Activated T-cell treated with anti-CD3 and anti-CD28 coated beads, Interleukin-2, amount 50 U/mL, for 4 hours (primary cell): ENCODE measurements at regions not wholly inside any gene's neighbourhood (a gene's known extent, or its start where the extent isn't known, plus 50 kb on each side); places are given as distances from the start of the nearest gene placed in this dataset.

Source experiments
- ATAC-seq, 2 donors: fragments of 200-7000 bp; cut with Tn5 transposase; one replicate each; pipeline ENCODE4 v1.10.0; 2021
- DNase-seq: peaks from one replicate; pipeline ENCODE4 v3.0.0-alpha.2; 2020
- H3K27me3 Mint-ChIP-seq: one replicate; pipeline ENCODE4 v1.8.0; 2021; ENCODE audit warnings: low read depth, mixed read lengths
- H3K36me3 Mint-ChIP-seq: one replicate; pipeline ENCODE4 v1.8.0; 2022; ENCODE audit warnings: mixed read lengths; ENCODE audit not compliant: insufficient read depth
- H3K4me1 Mint-ChIP-seq: one replicate; pipeline ENCODE4 v1.8.0; 2021; ENCODE audit warnings: low read depth, mixed read lengths
- H3K4me3 Mint-ChIP-seq: one replicate; pipeline ENCODE4 v1.8.0; 2021; ENCODE audit warnings: mild to moderate bottlenecking, moderate library complexity, mixed read lengths
- H3K9me3 Mint-ChIP-seq: one replicate; pipeline ENCODE4 v1.8.0; 2021; ENCODE audit warnings: mixed read lengths

- Mint-ChIP-seq H3K27me3 (peaks cover 17% of the 10 kb centered on the region), H3K4me1 (no peaks in the 10 kb centered on the region), H3K4me3 (no peak overlapping the region), H3K9me3 (no peaks in the 10 kb centered on the region), H3K36me3 (no peaks in the 10 kb centered on the region)
- DNase-seq, result no peak
- no peak for ATAC-seq
Observed at GRCh38 chr2:16615687-16616615, 49.7 kb downstream of the CYRIA start.

GRCh38 chr2:16615246-16615645 is 50.4 kb downstream of the CYRIA start:
- Mint-ChIP-seq H3K36me3 (no peaks in the 10 kb centered on the region), H3K4me1 (no peaks in the 10 kb centered on the region), H3K27me3 (peaks cover 17% of the 10 kb centered on the region), H3K4me3 (no peak overlapping the region), H3K9me3 (no peaks in the 10 kb centered on the region)
- ATAC-seq, result no peak
- no peak for DNase-seq

GRCh38 chr2:16614314-16614860 is 51.2 kb downstream of the CYRIA start:
- DNase-seq (no peak), ATAC-seq (no peak)
- Mint-ChIP-seq H3K4me1 (peaks cover 2% of the 10 kb centered on the region), H3K36me3 (no peaks in the 10 kb centered on the region), H3K9me3 (no peaks in the 10 kb centered on the region), H3K4me3 (no peak overlapping the region), H3K27me3 (peaks cover 17% of the 10 kb centered on the region)

- peaks cover 9% of the 10 kb centered on the region for H3K4me1 Mint-ChIP-seq
- DNase-seq (no peak), ATAC-seq (no peak)
- no peaks in the 10 kb centered on the region for H3K36me3 Mint-ChIP-seq
- H3K27me3 Mint-ChIP-seq, result peaks cover 17% of the 10 kb centered on the region
- no peaks in the 10 kb centered on the region for H3K9me3 Mint-ChIP-seq
- no peak overlapping the region for H3K4me3 Mint-ChIP-seq
Observed at GRCh38 chr2:16613539-16614011, 52.1 kb downstream of the CYRIA start.

GRCh38 chr2:16612490-16612889 is 53.1 kb downstream of the CYRIA start:
- Mint-ChIP-seq H3K9me3 (no peaks in the 10 kb centered on the region), H3K4me1 (peaks cover 9% of the 10 kb centered on the region), H3K36me3 (no peaks in the 10 kb centered on the region), H3K4me3 (no peak overlapping the region), H3K27me3 (peaks cover 17% of the 10 kb centered on the region)
- DNase-seq (no peak), ATAC-seq (no peak)

GRCh38 chr2:16609786-16610185 is 55.8 kb downstream of the CYRIA start:
- ATAC-seq (no peak), DNase-seq (no peak)
- peaks cover 17% of the 10 kb centered on the region for H3K27me3 Mint-ChIP-seq
- no peaks in the 10 kb centered on the region for H3K36me3 Mint-ChIP-seq
- H3K4me1 Mint-ChIP-seq, result peaks cover 9% of the 10 kb centered on the region
- no peaks in the 10 kb centered on the region for H3K9me3 Mint-ChIP-seq
- H3K4me3 Mint-ChIP-seq, result no peak overlapping the region

GRCh38 chr2:16608661-16609643 is 56.7 kb downstream of the CYRIA start:
- Mint-ChIP-seq H3K36me3 (no peaks in the 10 kb centered on the region), H3K4me1 (peaks cover 9% of the 10 kb centered on the region), H3K27me3 (peaks cover 10% of the 10 kb centered on the region), H3K9me3 (no peaks in the 10 kb centered on the region), H3K4me3 (peak overlapping the region; percentile 83)
- peak; percentile 81 for DNase-seq
- ATAC-seq, result peak; percentile 91 to 92

GRCh38 chr2:16607301-16607700 is 58.3 kb downstream of the CYRIA start:
- no peaks in the 10 kb centered on the region for H3K36me3 Mint-ChIP-seq
- H3K4me1 Mint-ChIP-seq, result peaks cover 9% of the 10 kb centered on the region
- peaks cover 5% of the 10 kb centered on the region for H3K27me3 Mint-ChIP-seq
- ATAC-seq (no peak), DNase-seq (no peak)
- H3K9me3 Mint-ChIP-seq, result no peaks in the 10 kb centered on the region
- no peak overlapping the region for H3K4me3 Mint-ChIP-seq

- ATAC-seq (no peak), DNase-seq (no peak)
- peaks cover 6% of the 10 kb centered on the region for H3K4me1 Mint-ChIP-seq
- H3K36me3 Mint-ChIP-seq, result no peaks in the 10 kb centered on the region
- H3K27me3 Mint-ChIP-seq, result peaks cover 9% of the 10 kb centered on the region
- H3K4me3 Mint-ChIP-seq, result no peak overlapping the region
- H3K9me3 Mint-ChIP-seq, result no peaks in the 10 kb centered on the region
Observed at GRCh38 chr2:16604236-16604635, 61.4 kb downstream of the CYRIA start.

GRCh38 chr2:16591370-16591933 is 74.2 kb downstream of the CYRIA start:
- H3K9me3 Mint-ChIP-seq, result no peaks in the 10 kb centered on the region
- no peaks in the 10 kb centered on the region for H3K27me3 Mint-ChIP-seq
- ATAC-seq (no peak), DNase-seq (no peak)
- no peaks in the 10 kb centered on the region for H3K36me3 Mint-ChIP-seq
- no peaks in the 10 kb centered on the region for H3K4me1 Mint-ChIP-seq
- no peak overlapping the region for H3K4me3 Mint-ChIP-seq

GRCh38 chr2:16589465-16589864 is 76.2 kb downstream of the CYRIA start:
- ATAC-seq (no peak), DNase-seq (no peak)
- Mint-ChIP-seq H3K27me3 (no peaks in the 10 kb centered on the region), H3K36me3 (no peaks in the 10 kb centered on the region), H3K4me1 (no peaks in the 10 kb centered on the region), H3K9me3 (no peaks in the 10 kb centered on the region), H3K4me3 (no peak overlapping the region)

GRCh38 chr2:16588565-16588964 is 77.1 kb downstream of the CYRIA start:
- no peaks in the 10 kb centered on the region for H3K9me3 Mint-ChIP-seq
- ATAC-seq, result no peak
- H3K4me3 Mint-ChIP-seq, result no peak overlapping the region
- no peaks in the 10 kb centered on the region for H3K4me1 Mint-ChIP-seq
- no peak for DNase-seq
- H3K27me3 Mint-ChIP-seq, result no peaks in the 10 kb centered on the region
- no peaks in the 10 kb centered on the region for H3K36me3 Mint-ChIP-seq

- Mint-ChIP-seq H3K9me3 (no peaks in the 10 kb centered on the region), H3K36me3 (no peaks in the 10 kb centered on the region), H3K4me3 (no peak overlapping the region), H3K27me3 (no peaks in the 10 kb centered on the region), H3K4me1 (no peaks in the 10 kb centered on the region)
- no peak for ATAC-seq
- DNase-seq, result no peak
Observed at GRCh38 chr2:16587601-16588000, 78.0 kb downstream of the CYRIA start.
